Endothelial cell of umbilical vein (primary cell): ENCODE measurements at regions not wholly inside any gene's neighbourhood (a gene's known extent, or its start where the extent isn't known, plus 50 kb on each side); places are given as distances from the start of the nearest gene placed in this dataset.

Source experiments
- BruUV-seq: library from RNA; stranded (reverse); fragments of 400-500 nt; replicated peaks from 2 replicates; lab custom pipeline; 2021; lab: Mats Ljungman, UMichigan
- CTCF ChIA-PET: fragments of 300-600, 350-600 bp; sonication (Branson Sonifier 250); formaldehyde crosslinking; loops from one replicate; lab custom pipeline; 2021; ENCODE audit warnings: antibody characterized with exemption, inconsistent platforms; lab: Charles Lee
- POLR2A ChIA-PET: fragments of 300-600, 350-600 bp; sonication (Branson Sonifier 250); formaldehyde crosslinking; loops from one replicate; lab custom pipeline; 2021; ENCODE audit warnings: antibody characterized with exemption, inconsistent platforms; lab: Charles Lee
- DNase-seq: peaks from one replicate; pipeline ENCODE4 v3.0.0-alpha.2; 2011; ENCODE audit warnings: low read depth, low spot score
- FAIRE-seq: peaks from 2 replicates; lab custom pipeline; 2011; peaks lifted over from hg19 to GRCh38; lab: Jason Lieb, UNC
- H2AFZ ChIP-seq: 2 replicates; pipeline ENCODE4 v1.6.0; 2012; ENCODE audit warnings: low read depth, low read length, control low read depth, inconsistent platforms
- H3K27ac ChIP-seq: 2 replicates; pipeline ENCODE4 v1.5.1; 2011; ENCODE audit warnings: low read depth, mild to moderate bottlenecking, control low read depth, low read length, moderate library complexity; ENCODE audit not compliant: insufficient read depth
- H3K27me3 ChIP-seq, 2 experiments: 2 replicates each; pipeline versions ENCODE4 v1.6.0 to v1.6.1; 2011; ENCODE audit warnings: low read length in 2 of 2, mixed read lengths in 1 of 2; ENCODE audit not compliant: control insufficient read depth in 2 of 2, insufficient read depth in 2 of 2
- H3K36me3 ChIP-seq, 2 experiments: 2 replicates in 1 of 2; 3 replicates in 1 of 2; pipeline ENCODE4 v1.5.1; 2011; ENCODE audit warnings: low read length in 2 of 2, mild to moderate bottlenecking in 1 of 2, moderate library complexity in 1 of 2; ENCODE audit not compliant: control insufficient read depth in 2 of 2, insufficient read depth in 2 of 2; ENCODE audit errors: extremely low read depth in 1 of 2
- H3K4me1 ChIP-seq: 3 replicates; pipeline ENCODE4 v1.5.1; 2011; ENCODE audit warnings: mild to moderate bottlenecking, low read length; ENCODE audit not compliant: control insufficient read depth, insufficient read depth; ENCODE audit errors: extremely low read depth
- H3K4me2 ChIP-seq: 2 replicates; pipeline ENCODE4 v1.6.1; 2011; ENCODE audit warnings: low read length, control low read depth, mixed read lengths; ENCODE audit not compliant: insufficient read depth
- H3K4me3 ChIP-seq, 3 experiments: fragments of 200-600 bp in 1 of 3; sonication (generic), shearing (Covaris generic) in 1 of 3; replicated peaks in 1 of 3; 2 replicates each; pipeline ENCODE4 v1.5.1; 2011 to 2016; ENCODE audit warnings: control low read depth in 3 of 3, low read length in 3 of 3, mild to moderate bottlenecking in 2 of 3, inconsistent platforms in 1 of 3, low read depth in 1 of 3, moderate library complexity in 1 of 3; ENCODE audit not compliant: insufficient read depth in 1 of 3
- H3K79me2 ChIP-seq: 2 replicates; pipeline ENCODE4 v1.6.0; 2012; ENCODE audit warnings: low read length, inconsistent platforms; ENCODE audit not compliant: control insufficient read depth, insufficient read depth
- H3K9ac ChIP-seq: replicated peaks from 2 replicates; pipeline ENCODE3; 2011; ENCODE audit warnings: low read length, control low read depth; ENCODE audit not compliant: insufficient read depth; ENCODE audit errors: extremely low read depth
- H3K9me1 ChIP-seq: replicated peaks from 3 replicates; pipeline ENCODE4 v1.6.0; 2011; ENCODE audit warnings: mild to moderate bottlenecking, low read length; ENCODE audit not compliant: control insufficient read depth, insufficient read depth; ENCODE audit errors: extremely low read depth
- H3K9me3 ChIP-seq: replicated peaks from 2 replicates; pipeline ENCODE4 v1.5.1; 2012; ENCODE audit warnings: low read length, inconsistent platforms; ENCODE audit not compliant: control insufficient read depth, insufficient read depth
- H4K20me1 ChIP-seq: replicated peaks from 2 replicates; pipeline ENCODE3; 2011; ENCODE audit warnings: mild to moderate bottlenecking, low read length; ENCODE audit not compliant: control insufficient read depth, insufficient read depth; ENCODE audit errors: extremely low read depth
- CTCF ChIP-seq, 2 donors: IDR thresholded peaks; 1 replicate in 1 of 2; 2 replicates in 1 of 2; pipeline ENCODE4 v1.5.1; 2011; ENCODE audit warnings: low read length in 2 of 2, mild to moderate bottlenecking in 2 of 2, moderate library complexity in 2 of 2, control low read depth in 1 of 2, inconsistent platforms in 1 of 2, low read depth in 1 of 2; ENCODE audit not compliant: insufficient read depth in 1 of 2; ENCODE audit errors: extremely low read depth in 1 of 2
- EZH2 ChIP-seq: IDR thresholded peaks from 2 replicates; pipeline ENCODE4 v1.6.1; 2012; ENCODE audit warnings: borderline replicate concordance, low read depth, mild to moderate bottlenecking, moderate library complexity, low read length, inconsistent platforms; ENCODE audit not compliant: severe bottlenecking
- FOS ChIP-seq: IDR thresholded peaks from 2 replicates; pipeline ENCODE4 v1.6.1; 2011; ENCODE audit warnings: mild to moderate bottlenecking, low read length, moderate library complexity, borderline replicate concordance; ENCODE audit not compliant: insufficient read depth
- GATA2 ChIP-seq: IDR thresholded peaks from 2 replicates; pipeline ENCODE4 v1.7.0; 2011; ENCODE audit warnings: low read depth, mild to moderate bottlenecking, moderate library complexity, mixed read lengths, low read length; ENCODE audit not compliant: insufficient read length, insufficient read depth
- MYC ChIP-seq: IDR thresholded peaks from one replicate; pipeline ENCODE4 v1.6.1; 2011; ENCODE audit warnings: mild to moderate bottlenecking, low read depth, low read length
- POLR2A ChIP-seq: IDR thresholded peaks from 2 replicates; pipeline ENCODE4 v1.6.1; 2012; ENCODE audit warnings: low read depth, mild to moderate bottlenecking, control low read depth, low read length
- POLR2AphosphoS5 ChIP-seq: IDR thresholded peaks from 2 replicates; pipeline ENCODE4 v1.6.1; 2012; ENCODE audit warnings: low read depth, mild to moderate bottlenecking, control low read depth, low read length, moderate library complexity; ENCODE audit not compliant: insufficient read depth
- dilution Hi-C: fragments of 300-500 bp; cut with MboI; formaldehyde crosslinking; loops from one replicate; pipeline ENCODE4 v1.15.0; 2019; ENCODE audit warnings: low sequenced_read_pairs; ENCODE audit not compliant: extremely low pct_ligation_motif_present
- intact Hi-C: fragments of 100-400 bp; cut with micrococcal nuclease; formaldehyde crosslinking; loops from one replicate; pipeline ENCODE4 v1.10.0; 2022
- TF ChIP-seq, protein P1 (sequence below): IDR thresholded peaks from 2 replicates; pipeline ENCODE4 v1.6.1; 2011; ENCODE audit not compliant: insufficient read depth, insufficient read length

DNA sequence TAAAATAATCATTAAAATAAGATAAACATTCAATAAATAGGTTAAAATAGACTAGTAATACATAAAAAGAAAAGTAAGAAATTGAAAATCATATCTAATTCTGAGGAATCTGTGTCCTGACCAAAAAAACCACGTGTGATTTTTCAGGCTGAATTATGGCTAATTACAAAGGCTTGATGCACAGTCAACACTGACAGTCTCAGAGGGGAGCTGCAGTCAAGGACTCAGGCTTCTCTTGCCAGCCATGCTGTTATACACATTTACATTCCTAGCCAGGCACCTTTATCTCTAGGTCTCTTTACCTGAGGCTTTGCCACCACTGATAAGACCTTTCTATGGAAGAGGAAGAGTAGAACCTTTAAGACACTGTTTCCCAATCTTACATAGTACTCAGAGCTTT lies 1737.7 kb upstream of the PCDH10 start:
- DNase-seq (no peak), FAIRE-seq (no peak)
- TF ChIP-seq FOS, result no peak
- no peak for TF ChIP-seq MYC
- TF ChIP-seq POLR2AphosphoS5, result no peak
- TF ChIP-seq, protein P1, sequence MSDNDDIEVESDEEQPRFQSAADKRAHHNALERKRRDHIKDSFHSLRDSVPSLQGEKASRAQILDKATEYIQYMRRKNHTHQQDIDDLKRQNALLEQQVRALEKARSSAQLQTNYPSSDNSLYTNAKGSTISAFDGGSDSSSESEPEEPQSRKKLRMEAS, result no peak
- TF ChIP-seq GATA2, result no peak
- no peak for TF ChIP-seq EZH2
- no peak for TF ChIP-seq POLR2A
- no peak for TF ChIP-seq CTCF (IDR thresholded peaks at IDR 0.05; ENCODE audit: extremely low read depth in 1 of 2, insufficient read depth in 1 of 2, low read depth in 1 of 2, low read length in 2 of 2)
- no peak overlapping the region for H2AFZ ChIP-seq
- H3K4me2 ChIP-seq, result no peak overlapping the region
- H3K27me3 ChIP-seq, result no peaks in the 10 kb centered on the region
- no TSS peak for BruUV-seq
- H3K27ac ChIP-seq, result no peak overlapping the region
- dilution Hi-C loops (no loop called here), intact Hi-C loops (no loop called here)
- H4K20me1 ChIP-seq, result no peaks in the 10 kb centered on the region
- peaks cover 7% of the 10 kb centered on the region for H3K9me3 ChIP-seq
- H3K9me1 ChIP-seq, result no peaks in the 10 kb centered on the region
- no peaks in the 10 kb centered on the region for H3K79me2 ChIP-seq
- ChIA-PET POLR2A (no interaction called here), CTCF (no interaction called here)
- no peak overlapping the region for H3K9ac ChIP-seq
- no peaks in the 10 kb centered on the region for H3K36me3 ChIP-seq
- no peaks in the 10 kb centered on the region for H3K4me1 ChIP-seq
- no peak overlapping the region for H3K4me3 ChIP-seq
